ENCODE measurements at regions not wholly inside any gene's neighbourhood (a gene's known extent, or its start where the extent isn't known, plus 50 kb on each side); places are given as distances from the start of the nearest gene placed in this dataset.

GRCh38 chr12:17084831-17085230, 478.9 kb upstream of the LMO3 start:
- no peak overlapping the region for H3K27ac Mint-ChIP-seq
- TF ChIP-seq, protein P1, sequence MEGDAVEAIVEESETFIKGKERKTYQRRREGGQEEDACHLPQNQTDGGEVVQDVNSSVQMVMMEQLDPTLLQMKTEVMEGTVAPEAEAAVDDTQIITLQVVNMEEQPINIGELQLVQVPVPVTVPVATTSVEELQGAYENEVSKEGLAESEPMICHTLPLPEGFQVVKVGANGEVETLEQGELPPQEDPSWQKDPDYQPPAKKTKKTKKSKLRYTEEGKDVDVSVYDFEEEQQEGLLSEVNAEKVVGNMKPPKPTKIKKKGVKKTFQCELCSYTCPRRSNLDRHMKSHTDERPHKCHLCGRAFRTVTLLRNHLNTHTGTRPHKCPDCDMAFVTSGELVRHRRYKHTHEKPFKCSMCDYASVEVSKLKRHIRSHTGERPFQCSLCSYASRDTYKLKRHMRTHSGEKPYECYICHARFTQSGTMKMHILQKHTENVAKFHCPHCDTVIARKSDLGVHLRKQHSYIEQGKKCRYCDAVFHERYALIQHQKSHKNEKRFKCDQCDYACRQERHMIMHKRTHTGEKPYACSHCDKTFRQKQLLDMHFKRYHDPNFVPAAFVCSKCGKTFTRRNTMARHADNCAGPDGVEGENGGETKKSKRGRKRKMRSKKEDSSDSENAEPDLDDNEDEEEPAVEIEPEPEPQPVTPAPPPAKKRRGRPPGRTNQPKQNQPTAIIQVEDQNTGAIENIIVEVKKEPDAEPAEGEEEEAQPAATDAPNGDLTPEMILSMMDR (IDR thresholded peaks at IDR 0.05): no peak
- peaks cover 14% of the 10 kb centered on the region for H3K9me3 Mint-ChIP-seq
- no peaks in the 10 kb centered on the region for H3K27me3 Mint-ChIP-seq (ENCODE audit: low read depth, poor library complexity)
- no peaks in the 10 kb centered on the region for H3K36me3 Mint-ChIP-seq (ENCODE audit: low read depth)
- H3K4me3 Mint-ChIP-seq: no peak overlapping the region
- DNase-seq: no peak
- no peaks in the 10 kb centered on the region for H3K4me1 Mint-ChIP-seq

GRCh38 chr12:17079251-17079909, 473.4 kb upstream of the LMO3 start:
- H3K9me3 Mint-ChIP-seq: peaks cover 4% of the 10 kb centered on the region
- H3K4me3 Mint-ChIP-seq: no peak overlapping the region
- H3K36me3 Mint-ChIP-seq (ENCODE audit: low read depth): no peaks in the 10 kb centered on the region
- H3K27ac Mint-ChIP-seq: no peak overlapping the region
- no peaks in the 10 kb centered on the region for H3K4me1 Mint-ChIP-seq
- DNase-seq: no peak
- H3K27me3 Mint-ChIP-seq (ENCODE audit: low read depth, poor library complexity): no peaks in the 10 kb centered on the region
- TF ChIP-seq, protein P1 (IDR thresholded peaks at IDR 0.05): peak; percentile 28

GRCh38 chr12:17077594-17077993, 471.6 kb upstream of the LMO3 start:
- H3K4me3 Mint-ChIP-seq: no peak overlapping the region
- TF ChIP-seq, protein P1 (IDR thresholded peaks at IDR 0.05): no peak
- H3K27ac Mint-ChIP-seq: no peak overlapping the region
- DNase-seq: no peak
- no peaks in the 10 kb centered on the region for H3K36me3 Mint-ChIP-seq (ENCODE audit: low read depth)
- no peaks in the 10 kb centered on the region for H3K4me1 Mint-ChIP-seq
- no peaks in the 10 kb centered on the region for H3K9me3 Mint-ChIP-seq
- no peaks in the 10 kb centered on the region for H3K27me3 Mint-ChIP-seq (ENCODE audit: low read depth, poor library complexity)

DNA sequence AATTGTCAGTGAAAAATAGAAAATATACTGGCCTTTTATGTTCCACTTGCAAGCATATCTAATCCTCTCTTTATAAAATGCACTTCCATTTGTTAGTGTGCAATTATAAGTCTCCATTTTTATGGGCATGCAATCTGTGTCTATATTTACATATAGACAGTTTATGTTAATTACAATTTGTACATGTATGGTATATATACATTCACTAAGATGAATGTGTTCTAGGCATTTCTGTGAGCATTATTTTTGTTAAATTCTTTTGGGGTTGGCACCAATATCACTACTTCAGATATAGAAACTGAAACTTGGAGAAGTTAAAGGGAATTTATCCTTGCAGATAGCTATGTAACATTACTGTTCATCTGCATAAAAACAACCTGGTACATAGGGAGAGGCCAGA, 470.8 kb upstream of the LMO3 start:
- H3K27me3 Mint-ChIP-seq (ENCODE audit: low read depth, poor library complexity): no peaks in the 10 kb centered on the region
- no peak overlapping the region for H3K4me3 Mint-ChIP-seq
- no peaks in the 10 kb centered on the region for H3K9me3 Mint-ChIP-seq
- H3K27ac Mint-ChIP-seq: no peak overlapping the region
- H3K36me3 Mint-ChIP-seq (ENCODE audit: low read depth): no peaks in the 10 kb centered on the region
- TF ChIP-seq, protein P1 (IDR thresholded peaks at IDR 0.05): no peak
- no peak for DNase-seq
- no peaks in the 10 kb centered on the region for H3K4me1 Mint-ChIP-seq

DNA sequence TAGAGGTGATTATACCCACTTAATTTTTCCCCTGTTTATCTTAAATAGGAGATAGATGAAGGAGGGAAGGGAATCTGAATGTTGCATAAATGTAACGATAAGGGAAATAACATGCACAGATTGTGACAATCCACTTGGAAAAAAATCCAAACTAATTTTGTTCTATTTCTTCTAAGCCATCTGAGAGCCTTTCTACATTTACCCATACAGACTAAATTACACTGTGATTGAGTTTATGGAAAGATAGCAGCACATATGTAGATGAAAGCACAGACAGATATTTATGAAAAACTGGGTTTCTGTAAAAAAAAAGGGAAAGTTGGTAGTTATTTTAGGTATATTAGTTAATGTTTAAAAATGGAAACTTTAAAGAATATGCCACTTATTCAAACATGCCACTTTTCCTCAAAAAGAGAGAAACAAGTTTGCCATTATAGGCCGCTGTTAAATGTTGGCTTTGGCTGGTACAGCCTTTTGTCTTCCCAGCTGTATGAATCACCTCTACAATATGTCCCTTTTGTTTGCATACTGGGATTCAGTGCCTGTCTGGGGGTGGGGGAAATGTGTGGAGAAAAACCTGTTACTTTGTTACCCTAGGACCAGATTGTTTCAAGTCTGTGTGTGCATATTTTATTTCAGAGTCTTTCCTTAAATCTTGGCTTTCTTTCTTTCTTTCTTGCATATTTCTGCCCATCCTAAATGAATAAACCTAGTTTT, 470.2 kb upstream of the LMO3 start:
- H3K9me3 Mint-ChIP-seq: no peaks in the 10 kb centered on the region
- H3K27me3 Mint-ChIP-seq (ENCODE audit: low read depth, poor library complexity): no peaks in the 10 kb centered on the region
- H3K4me1 Mint-ChIP-seq: no peaks in the 10 kb centered on the region
- no peaks in the 10 kb centered on the region for H3K36me3 Mint-ChIP-seq (ENCODE audit: low read depth)
- no peak overlapping the region for H3K4me3 Mint-ChIP-seq
- TF ChIP-seq, protein P1 (IDR thresholded peaks at IDR 0.05): no peak
- H3K27ac Mint-ChIP-seq: peak overlapping the region; percentile 43
- DNase-seq: no peak

DNA sequence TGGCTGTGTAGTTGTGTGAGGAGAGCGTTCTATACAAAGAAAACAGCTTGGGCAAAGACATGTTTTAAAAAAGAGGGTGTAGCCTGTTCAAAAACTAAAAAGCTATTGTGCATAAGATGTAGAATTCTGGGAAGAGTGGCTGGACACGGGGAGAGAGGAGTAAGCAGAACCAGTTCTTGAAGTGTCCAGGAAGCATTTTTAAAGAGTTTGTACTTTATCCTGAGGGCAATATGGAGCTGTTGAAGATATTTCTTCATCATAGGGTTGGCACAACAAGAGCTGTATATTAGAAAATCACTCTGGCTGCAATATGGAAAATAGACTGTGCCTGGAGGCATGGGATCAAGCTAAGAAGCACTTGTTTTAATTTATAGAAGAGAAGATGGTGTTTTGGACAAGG, 458.9 kb upstream of the LMO3 start:
- H3K4me1 Mint-ChIP-seq: no peaks in the 10 kb centered on the region
- TF ChIP-seq, protein P1 (IDR thresholded peaks at IDR 0.05): no peak
- no peaks in the 10 kb centered on the region for H3K27me3 Mint-ChIP-seq (ENCODE audit: low read depth, poor library complexity)
- no peak overlapping the region for H3K27ac Mint-ChIP-seq
- no peak overlapping the region for H3K4me3 Mint-ChIP-seq
- no peak for DNase-seq
- H3K36me3 Mint-ChIP-seq (ENCODE audit: low read depth): no peaks in the 10 kb centered on the region
- no peaks in the 10 kb centered on the region for H3K9me3 Mint-ChIP-seq
